Caki2 (cell line): ENCODE measurements at regions not wholly inside any gene's neighbourhood (a gene's known extent, or its start where the extent isn't known, plus 50 kb on each side); places are given as distances from the start of the nearest gene placed in this dataset.

Source experiments
- DNase-seq: peaks from one replicate; pipeline ENCODE4 v3.0.0-alpha.2; 2015; ENCODE audit warnings: low read depth
- in situ Hi-C: cut with HindIII; loops from 2 replicates; pipeline ENCODE4 v1.10.0; 2016; ENCODE audit warnings: low sequenced_read_pairs, low pct_unique_long_range_greater_than_20kb, mixed read lengths

GRCh38 chr2:121925466-121925865, 170.0 kb downstream of the TSN start:
- in situ Hi-C loops = no loop called here
- DNase-seq = no peak

- in situ Hi-C loops = no loop called here
- DNase-seq = no peak
Measured at GRCh38 chr2:121943285-121943684, 187.8 kb downstream of the TSN start.

- peak; percentile 4 for DNase-seq
Measured at GRCh38 chr2:121944072-121944831, 188.8 kb downstream of the TSN start.

GRCh38 chr2:121947674-121948073, 192.2 kb downstream of the TSN start:
- in situ Hi-C loops = no loop called here
- no peak for DNase-seq

More at GRCh38 chr2:121944072-121944831, 188.8 kb downstream of the TSN start:
- in situ Hi-C loops = no loop called here

GRCh38 chr2:121949271-121949670, 193.8 kb downstream of the TSN start:
- no peak for DNase-seq
- in situ Hi-C loops = no loop called here

GRCh38 chr2:121955426-121955825, 200.0 kb downstream of the TSN start:
- peak; percentile 78 for DNase-seq
- in situ Hi-C loops = no loop called here

GRCh38 chr2:121955872-121956271, 200.4 kb downstream of the TSN start:
- in situ Hi-C loops = no loop called here
- no peak for DNase-seq

GRCh38 chr2:121960251-121960650, 204.8 kb downstream of the TSN start:
- no peak for DNase-seq
- in situ Hi-C loops = no loop called here

- no peak for DNase-seq
- in situ Hi-C loops = no loop called here
Measured at GRCh38 chr2:121961761-121962160, 206.3 kb downstream of the TSN start.

GRCh38 chr2:121965661-121966060, 210.2 kb downstream of the TSN start:
- DNase-seq = no peak
- in situ Hi-C loops = no loop called here

GRCh38 chr2:121966663-121967062, 211.2 kb downstream of the TSN start:
- in situ Hi-C loops = no loop called here
- DNase-seq = no peak

- DNase-seq = no peak
- in situ Hi-C loops = no loop called here
Measured at GRCh38 chr2:121969166-121969565, 213.7 kb downstream of the TSN start.

GRCh38 chr2:121969766-121970639, 214.6 kb downstream of the TSN start:
- in situ Hi-C loops = no loop called here
- DNase-seq = no peak

- in situ Hi-C loops = no loop called here
Measured at GRCh38 chr2:121972203-121972602, 216.8 kb downstream of the TSN start.

GRCh38 chr2:121974897-121975661, 219.6 kb downstream of the TSN start:
- in situ Hi-C loops = no loop called here
- peak; percentile 72 for DNase-seq

More at GRCh38 chr2:121972203-121972602, 216.8 kb downstream of the TSN start:
- DNase-seq = no peak

- in situ Hi-C loops = no loop called here
- DNase-seq = no peak
Measured at GRCh38 chr2:121976926-121977325, 221.5 kb downstream of the TSN start.

GRCh38 chr2:121977326-121977725, 221.9 kb downstream of the TSN start:
- no peak for DNase-seq
- in situ Hi-C loops = no loop called here

GRCh38 chr2:121992700-121993099, 237.2 kb downstream of the TSN start:
- in situ Hi-C loops = no loop called here
- DNase-seq = no peak

- no peak for DNase-seq
- in situ Hi-C loops = no loop called here
Measured at GRCh38 chr2:121993682-121994081, 238.2 kb downstream of the TSN start.
